Right ventricle myocardium superior (tissue), 1 donor: ENCODE measurements at regions not wholly inside any gene's neighbourhood (a gene's known extent, or its start where the extent isn't known, plus 50 kb on each side); places are given as distances from the start of the nearest gene placed in this dataset.
"Not testable (repeated sequence)": the region's sequence is repeated elsewhere in the genome, so short reads cannot be mapped to it uniquely, and the experiment has no call there.

ENCODE experiments used
- ATAC-seq: fragments of 200-7000 bp; cut with Tn5 transposase; one replicate; pipeline ENCODE4 v1.9.1; 2020; ENCODE audit warnings: mild to moderate bottlenecking; ENCODE audit not compliant: poor library complexity
- DNase-seq: peaks from one replicate; pipeline ENCODE4 v3.0.0-alpha.2; 2020
- intact Hi-C: fragments of 100-400 bp; cut with DNase I; formaldehyde crosslinking; loops from one replicate; pipeline ENCODE4 v1.11.2; 2022
- donor health status: DM: no; HTN: yes; CAD: no; lungs with severe emphysema.

- DNase-seq (no peak), ATAC-seq (no peak)
- intact Hi-C loops = no loop called here
Observed at GRCh38 chr2:150099805-150100204, 387.7 kb downstream of the RND3 start.

GRCh38 chr2:150097901-150098531 lies 389.5 kb downstream of the RND3 start:
- DNase-seq (no peak), ATAC-seq (no peak)
- intact Hi-C loops = no loop called here

- no peak for DNase-seq
- intact Hi-C loops = no loop called here
Observed at GRCh38 chr2:150097402-150097801, 390.1 kb downstream of the RND3 start.

GRCh38 chr2:150095361-150096095 lies 391.9 kb downstream of the RND3 start:
- intact Hi-C loops = no loop called here
- ATAC-seq (no peak), DNase-seq (no peak)

More at GRCh38 chr2:150097402-150097801, 390.1 kb downstream of the RND3 start:
- ATAC-seq = no peak

- no peak for ATAC-seq
- no peak for DNase-seq
- intact Hi-C loops = no loop called here
Observed at GRCh38 chr2:150091846-150092245, 395.6 kb downstream of the RND3 start.

- no peak for ATAC-seq
- intact Hi-C loops = no loop called here
- DNase-seq = no peak
Observed at GRCh38 chr2:150090031-150090430, 397.4 kb downstream of the RND3 start.

- ATAC-seq (no peak), DNase-seq (no peak)
- intact Hi-C loops = no loop called here
Observed at GRCh38 chr2:150088538-150088937, 398.9 kb downstream of the RND3 start.

GRCh38 chr2:150085478-150085877 lies 402.0 kb downstream of the RND3 start:
- intact Hi-C loops = no loop called here
- DNase-seq = no peak

GRCh38 chr2:150081775-150082481 lies 405.5 kb downstream of the RND3 start:
- DNase-seq = no peak
- ATAC-seq = peak; percentile 82
- intact Hi-C loops = no loop called here

More at GRCh38 chr2:150085478-150085877, 402.0 kb downstream of the RND3 start:
- ATAC-seq = no peak

- intact Hi-C loops = no loop called here
- no peak for ATAC-seq
Observed at GRCh38 chr2:150076281-150076680, 411.2 kb downstream of the RND3 start.

GRCh38 chr2:150075831-150076230 lies 411.6 kb downstream of the RND3 start:
- intact Hi-C loops = no loop called here
- DNase-seq = no peak
- ATAC-seq = no peak

More at GRCh38 chr2:150076281-150076680, 411.2 kb downstream of the RND3 start:
- DNase-seq = no peak

GRCh38 chr2:150066490-150066889 lies 421.0 kb downstream of the RND3 start:
- ATAC-seq (no peak), DNase-seq (no peak)
- intact Hi-C loops = no loop called here

GRCh38 chr2:150063931-150064548 lies 423.4 kb downstream of the RND3 start:
- DNase-seq (no peak), ATAC-seq (no peak)

GRCh38 chr2:150063432-150063889 lies 424.0 kb downstream of the RND3 start:
- ATAC-seq (no peak), DNase-seq (no peak)
- intact Hi-C loops = no loop called here

More at GRCh38 chr2:150063931-150064548, 423.4 kb downstream of the RND3 start:
- intact Hi-C loops = no loop called here

- ATAC-seq (peak; percentile 56), DNase-seq (no peak)
- intact Hi-C loops = no loop called here
Observed at GRCh38 chr2:150062416-150062815, 425.1 kb downstream of the RND3 start.

GRCh38 chr2:150060341-150060740 lies 427.1 kb downstream of the RND3 start:
- DNase-seq = no peak
- ATAC-seq = no peak
- intact Hi-C loops = no loop called here

- intact Hi-C loops, DNase-seq, ATAC-seq: not testable (repeated sequence)
Observed at GRCh38 chr2:150059676-150060075, 427.8 kb downstream of the RND3 start.

- intact Hi-C loops = no loop called here
Observed at GRCh38 chr2:150052457-150052856, 435.0 kb downstream of the RND3 start.

GRCh38 chr2:150051004-150051403 lies 436.5 kb downstream of the RND3 start:
- DNase-seq (no peak), ATAC-seq (no peak)
- intact Hi-C loops = no loop called here

More at GRCh38 chr2:150052457-150052856, 435.0 kb downstream of the RND3 start:
- ATAC-seq (no peak), DNase-seq (no peak)
